Activated B cell treated with CpG ODN at 0.5 μM for 24 hours (primary cell): ENCODE measurements at regions not wholly inside any gene's neighbourhood (a gene's known extent, or its start where the extent isn't known, plus 50 kb on each side); places are given as distances from the start of the nearest gene placed in this dataset.

ENCODE experiments used
- ATAC-seq: fragments of 200-7000 bp; cut with Tn5 transposase; one replicate; pipeline ENCODE4 v1.10.0; 2021; ENCODE audit warnings: low read depth, mild to moderate bottlenecking, moderate library complexity
- CTCF ChIA-PET: fragments of 350-600 bp; sonication (Branson Sonifier 250); formaldehyde crosslinking; loops from one replicate; lab custom pipeline; 2021; ENCODE audit warnings: antibody characterized with exemption; lab: Charles Lee
- POLR2A ChIA-PET: fragments of 350-600 bp; sonication (Branson Sonifier 250); formaldehyde crosslinking; loops from one replicate; lab custom pipeline; 2021; ENCODE audit warnings: antibody characterized with exemption; lab: Charles Lee
- DNase-seq: peaks from one replicate; pipeline ENCODE4 v3.0.0; 2022
- H3K27ac Mint-ChIP-seq: one replicate; pipeline ENCODE4 v1.8.0; 2020; ENCODE audit warnings: mixed read lengths
- H3K27me3 Mint-ChIP-seq: one replicate; pipeline ENCODE4 v1.8.0; 2021; ENCODE audit warnings: mixed read lengths
- H3K36me3 Mint-ChIP-seq: one replicate; pipeline ENCODE4 v1.8.0; 2021; ENCODE audit warnings: low read depth, mixed read lengths
- H3K4me1 Mint-ChIP-seq: one replicate; pipeline ENCODE4 v1.8.0; 2021; ENCODE audit warnings: mixed read lengths
- H3K4me3 Mint-ChIP-seq: one replicate; pipeline ENCODE4 v1.8.0; 2020; ENCODE audit warnings: mild to moderate bottlenecking, mixed read lengths
- H3K9me3 Mint-ChIP-seq: one replicate; pipeline ENCODE4 v1.8.0; 2020; ENCODE audit warnings: mixed read lengths
- CTCF ChIP-seq: fragments of 200-600 bp; IDR thresholded peaks from one replicate; pipeline ENCODE4 v1.8.0; 2022; ENCODE audit warnings: antibody characterized with exemption, mild to moderate bottlenecking
- intact Hi-C: fragments of 100-400 bp; cut with micrococcal nuclease; formaldehyde crosslinking; loops from one replicate; pipeline ENCODE4 v1.15.1; 2024

DNA sequence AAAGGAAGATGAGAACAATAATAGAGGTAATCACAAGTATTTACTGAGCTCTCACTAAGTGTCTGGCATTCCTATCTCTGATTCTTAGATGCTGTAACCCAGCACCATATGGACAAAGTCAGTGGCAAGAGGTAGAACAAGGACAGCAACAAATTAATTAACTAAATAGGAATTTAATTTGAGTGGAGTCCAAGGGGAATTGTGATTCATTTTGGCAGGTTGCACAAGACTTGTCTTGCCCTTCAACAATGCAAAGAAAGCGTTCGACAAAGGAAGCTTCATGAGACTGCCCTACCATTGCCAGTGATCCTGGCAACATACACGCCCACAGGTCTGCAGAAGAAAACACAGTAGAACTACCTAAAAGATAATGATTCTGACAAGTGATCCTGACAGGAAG lies 221.6 kb downstream of the RBM43 start:
- ATAC-seq (no peak), DNase-seq (no peak)
- no peak for TF ChIP-seq CTCF
- Mint-ChIP-seq H3K9me3 (no peaks in the 10 kb centered on the region), H3K4me3 (no peak overlapping the region), H3K27ac (no peak overlapping the region), H3K4me1 (no peaks in the 10 kb centered on the region), H3K27me3 (peaks cover 4% of the 10 kb centered on the region), H3K36me3 (no peaks in the 10 kb centered on the region)
- ChIA-PET CTCF (no interaction called here), POLR2A (no interaction called here)
- intact Hi-C loops, result no loop called here

DNA sequence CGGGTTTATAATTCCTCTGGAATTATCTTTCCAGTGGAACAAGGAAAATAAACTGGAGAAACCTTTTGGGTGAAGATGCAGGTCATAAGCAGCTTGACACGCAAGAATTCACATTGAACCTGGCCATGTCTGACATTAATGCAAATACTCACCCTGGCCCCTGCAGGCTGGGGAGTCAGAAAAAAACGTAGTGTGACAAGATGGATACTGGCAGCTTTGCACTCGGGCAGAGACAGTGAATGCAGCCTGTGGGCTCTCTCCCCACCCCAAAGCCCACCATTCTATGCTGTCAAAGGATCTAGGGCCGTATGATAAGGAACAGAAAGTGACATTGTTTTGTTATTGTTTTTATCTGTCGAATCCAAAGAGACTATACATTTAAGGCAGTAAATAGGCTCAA lies 223.1 kb downstream of the RBM43 start:
- no peaks in the 10 kb centered on the region for H3K4me1 Mint-ChIP-seq
- no peak for DNase-seq
- H3K27ac Mint-ChIP-seq, result no peak overlapping the region
- no peaks in the 10 kb centered on the region for H3K9me3 Mint-ChIP-seq
- intact Hi-C loops, result no loop called here
- ATAC-seq, result no peak
- no peak overlapping the region for H3K4me3 Mint-ChIP-seq
- CTCF ChIA-PET, result no interaction called here
- POLR2A ChIA-PET, result no interaction called here
- no peaks in the 10 kb centered on the region for H3K36me3 Mint-ChIP-seq
- TF ChIP-seq CTCF, result no peak
- H3K27me3 Mint-ChIP-seq, result peaks cover 2% of the 10 kb centered on the region

GRCh38 chr2:151037434-151037833 lies 224.2 kb downstream of the RBM43 start:
- Mint-ChIP-seq H3K9me3 (no peaks in the 10 kb centered on the region), H3K4me3 (no peak overlapping the region), H3K27me3 (no peaks in the 10 kb centered on the region), H3K4me1 (no peaks in the 10 kb centered on the region), H3K27ac (no peak overlapping the region), H3K36me3 (no peaks in the 10 kb centered on the region)
- DNase-seq (no peak), ATAC-seq (no peak)
- intact Hi-C loops, result no loop called here
- ChIA-PET CTCF (no interaction called here), POLR2A (no interaction called here)
- TF ChIP-seq CTCF, result no peak

- ChIA-PET CTCF (no interaction called here), POLR2A (no interaction called here)
- ATAC-seq, result no peak
- Mint-ChIP-seq H3K27ac (no peak overlapping the region), H3K36me3 (no peaks in the 10 kb centered on the region), H3K27me3 (no peaks in the 10 kb centered on the region), H3K9me3 (no peaks in the 10 kb centered on the region), H3K4me1 (no peaks in the 10 kb centered on the region), H3K4me3 (no peak overlapping the region)
- no peak for TF ChIP-seq CTCF
- DNase-seq, result no peak
- intact Hi-C loops, result no loop called here
These were observed 228.1 kb downstream of the RBM43 start for GRCh38 chr2:151033271-151034248.

DNA sequence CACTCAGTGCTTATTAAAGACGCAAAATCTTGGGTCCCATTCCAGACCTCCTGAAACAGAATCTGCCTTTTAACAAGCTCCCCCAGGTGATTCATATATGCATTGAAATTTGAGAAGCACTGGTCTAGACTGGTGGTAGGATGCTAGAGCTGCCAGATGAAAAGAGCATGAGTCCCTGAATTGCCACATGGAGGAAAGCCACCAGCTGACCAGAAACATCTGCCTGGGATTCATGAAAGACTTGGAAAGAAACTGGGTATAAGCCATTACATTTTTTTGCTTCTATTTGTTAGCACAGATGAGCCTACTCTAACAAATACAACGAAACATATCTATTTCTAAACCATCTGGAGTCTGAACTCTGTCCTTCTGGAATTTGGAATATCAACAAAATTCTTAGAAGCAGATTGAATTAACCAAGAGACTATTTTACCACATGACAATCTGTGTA lies 228.9 kb downstream of the RBM43 start:
- TF ChIP-seq CTCF, result no peak
- H3K9me3 Mint-ChIP-seq, result no peaks in the 10 kb centered on the region
- DNase-seq, result no peak
- ATAC-seq, result no peak
- ChIA-PET POLR2A (no interaction called here), CTCF (interaction anchor here (1.1 kb wide), 1 partner anchor 11 kb away, joined by 4 read pairs; no protein-coding TSS in a partner anchor)
- intact Hi-C loops, result no loop called here
- no peak overlapping the region for H3K27ac Mint-ChIP-seq
- no peak overlapping the region for H3K4me3 Mint-ChIP-seq
- H3K27me3 Mint-ChIP-seq, result peaks cover 2% of the 10 kb centered on the region
- no peaks in the 10 kb centered on the region for H3K4me1 Mint-ChIP-seq
- no peaks in the 10 kb centered on the region for H3K36me3 Mint-ChIP-seq
